H1 (cell line): ENCODE measurements at regions not wholly inside any gene's neighbourhood (a gene's known extent, or its start where the extent isn't known, plus 50 kb on each side); places are given as distances from the start of the nearest gene placed in this dataset.

ENCODE experiments used
- CTCF ChIA-PET: fragments of 300-600 bp; sonication (Branson Sonifier 250); formaldehyde crosslinking; loops from one replicate; lab custom pipeline; 2021; ENCODE audit not compliant: partially characterized antibody; lab: Charles Lee
- POLR2A ChIA-PET: fragments of 300-600 bp; sonication (Branson Sonifier 250); formaldehyde crosslinking; loops from one replicate; lab custom pipeline; 2021; ENCODE audit warnings: inconsistent platforms; ENCODE audit not compliant: partially characterized antibody; lab: Charles Lee
- DNase-seq, 2 experiments: peaks; one replicate each; pipeline versions ENCODE4 v3.0.0 to v3.0.0-alpha.2; 2010 to 2022; ENCODE audit warnings: low spot score in 2 of 2, low read depth in 1 of 2, mixed read lengths in 1 of 2
- FAIRE-seq: peaks from 2 replicates; lab custom pipeline; 2011; peaks lifted over from hg19 to GRCh38; lab: Jason Lieb, UNC
- H2AFZ ChIP-seq: 2 replicates; pipeline ENCODE4 v1.8.1; 2012; ENCODE audit warnings: low read length, inconsistent platforms
- H2AK5ac ChIP-seq: 2 replicates; pipeline ENCODE4 v1.6.1; 2013; ENCODE audit warnings: low read depth, low read length
- H2BK120ac ChIP-seq: replicated peaks from 2 replicates; pipeline ENCODE3; 2013; ENCODE audit warnings: low read depth, low read length, inconsistent platforms
- H2BK12ac ChIP-seq: 2 replicates; pipeline ENCODE4 v1.6.1; 2013; ENCODE audit warnings: low read depth, low read length
- H2BK15ac ChIP-seq: 2 replicates; pipeline ENCODE4 v1.6.1; 2013; ENCODE audit warnings: low read length
- H2BK20ac ChIP-seq: 2 replicates; pipeline ENCODE4 v1.6.1; 2013; ENCODE audit warnings: low read length
- H2BK5ac ChIP-seq: 2 replicates; pipeline ENCODE4 v1.6.1; 2013; ENCODE audit warnings: low read depth, low read length
- H3K14ac ChIP-seq: 2 replicates; pipeline ENCODE4 v1.6.1; 2013; ENCODE audit warnings: inconsistent platforms; ENCODE audit not compliant: insufficient read length
- H3K18ac ChIP-seq: 2 replicates; pipeline ENCODE4 v1.6.1; 2013; ENCODE audit warnings: low read length; ENCODE audit errors: extremely low read depth
- H3K23ac ChIP-seq: 2 replicates; pipeline ENCODE4 v1.6.1; 2013; ENCODE audit warnings: inconsistent platforms; ENCODE audit not compliant: insufficient read length
- H3K23me2 ChIP-seq: 2 replicates; pipeline ENCODE4 v1.6.1; 2013; ENCODE audit warnings: low read depth, low read length
- H3K27ac ChIP-seq: 2 replicates; pipeline ENCODE4 v1.6.1; 2011; ENCODE audit warnings: low read depth, low read length, inconsistent platforms
- H3K27me3 ChIP-seq, 4 experiments: replicated peaks in 1 of 4; 1 replicate in 1 of 4; 2 replicates in 3 of 4; pipeline versions ENCODE4 v1.6.1 to v1.8.1; 2011 to 2013; ENCODE audit warnings: low read length in 3 of 4, mild to moderate bottlenecking in 3 of 4, inconsistent platforms in 2 of 4, mixed read lengths in 2 of 4, moderate library complexity in 1 of 4; ENCODE audit not compliant: control insufficient read depth in 3 of 4, insufficient read depth in 3 of 4; ENCODE audit errors: extremely low read depth in 1 of 4
- H3K36me3 ChIP-seq, 4 experiments: 2 replicates each; pipeline versions ENCODE4 v1.6.1 to v1.8.1; 2011 to 2013; ENCODE audit warnings: mild to moderate bottlenecking in 4 of 4, low read length in 3 of 4, moderate library complexity in 2 of 4, control low read depth in 1 of 4, inconsistent platforms in 1 of 4; ENCODE audit not compliant: insufficient read depth in 4 of 4, control insufficient read depth in 2 of 4
- H3K4ac ChIP-seq: replicated peaks from 2 replicates; pipeline ENCODE3; 2013; ENCODE audit warnings: low read length, low read depth, mixed read lengths, inconsistent platforms; ENCODE audit not compliant: insufficient read length
- H3K4me1 ChIP-seq, 4 experiments: replicated peaks in 1 of 4; 1 replicate in 1 of 4; 2 replicates in 3 of 4; pipeline versions ENCODE4 v1.6.1 to v1.8.1; 2011 to 2013; ENCODE audit warnings: low read length in 3 of 4, inconsistent platforms in 2 of 4, mixed read lengths in 1 of 4; ENCODE audit not compliant: insufficient read depth in 4 of 4, control insufficient read depth in 3 of 4
- H3K4me2 ChIP-seq, 2 experiments: 2 replicates each; pipeline versions ENCODE4 v1.6.1 to v1.8.1; 2011 to 2013; ENCODE audit warnings: low read depth in 2 of 2, low read length in 2 of 2, control low read depth in 1 of 2, inconsistent platforms in 1 of 2, mild to moderate bottlenecking in 1 of 2; ENCODE audit not compliant: insufficient read depth in 1 of 2
- H3K4me3 ChIP-seq, 4 experiments: fragments of 200-600, 300-600 bp in 1 of 4; sonication (generic), shearing (Covaris generic), sonication (Bioruptor Twin) in 1 of 4; 2 replicates each; pipeline versions ENCODE4 v1.5.1 to v1.8.1; 2011 to 2016; ENCODE audit warnings: low read length in 4 of 4, low read depth in 3 of 4, control low read depth in 2 of 4, inconsistent platforms in 2 of 4, mild to moderate bottlenecking in 2 of 4, mixed read lengths in 1 of 4, moderate library complexity in 1 of 4; ENCODE audit not compliant: insufficient read depth in 2 of 4; ENCODE audit errors: extremely low read depth in 1 of 4
- H3K56ac ChIP-seq: replicated peaks from 2 replicates; pipeline ENCODE3; 2013; ENCODE audit warnings: low read depth, mild to moderate bottlenecking, mixed read lengths, low read length, inconsistent platforms; ENCODE audit not compliant: insufficient read length
- H3K79me1 ChIP-seq: 2 replicates; pipeline ENCODE4 v1.6.1; 2013; ENCODE audit warnings: low read depth, low read length, control low read depth
- H3K79me2 ChIP-seq, 2 experiments: 2 replicates each; pipeline versions ENCODE4 v1.6.1 to v1.8.1; 2012 to 2013; ENCODE audit warnings: low read length in 2 of 2, mild to moderate bottlenecking in 2 of 2, inconsistent platforms in 1 of 2; ENCODE audit not compliant: insufficient read depth in 2 of 2, control insufficient read depth in 1 of 2
- H3K9ac ChIP-seq, 4 experiments: replicated peaks in 1 of 4; 1 replicate in 1 of 4; 2 replicates in 3 of 4; pipeline versions ENCODE4 v1.6.1 to v1.8.1; 2011 to 2013; ENCODE audit warnings: low read depth in 3 of 4, low read length in 3 of 4, control low read depth in 2 of 4, mild to moderate bottlenecking in 2 of 4, moderate library complexity in 2 of 4, inconsistent platforms in 1 of 4; ENCODE audit errors: extremely low read depth in 1 of 4
- H3K9me3 ChIP-seq, 2 experiments: 2 replicates each; pipeline versions ENCODE4 v1.6.1 to v1.8.1; 2012 to 2013; ENCODE audit warnings: mild to moderate bottlenecking in 2 of 2, moderate library complexity in 2 of 2, control low read depth in 1 of 2, inconsistent platforms in 1 of 2, low read depth in 1 of 2, low read length in 1 of 2, mixed read lengths in 1 of 2; ENCODE audit not compliant: insufficient read depth in 2 of 2
- H4K20me1 ChIP-seq, 2 experiments: replicated peaks in 1 of 2; 2 replicates each; pipeline versions ENCODE3 to v1.8.1; 2011 to 2013; ENCODE audit warnings: inconsistent platforms in 2 of 2, low read length in 2 of 2, mild to moderate bottlenecking in 1 of 2; ENCODE audit not compliant: insufficient read depth in 2 of 2, control insufficient read depth in 1 of 2
- H4K5ac ChIP-seq: 2 replicates; pipeline ENCODE4 v1.6.1; 2013; ENCODE audit warnings: low read length, low read depth, mixed read lengths, inconsistent platforms; ENCODE audit not compliant: insufficient read length
- H4K8ac ChIP-seq: 2 replicates; pipeline ENCODE4 v1.8.0; 2013; ENCODE audit warnings: mild to moderate bottlenecking, moderate library complexity, low read length, inconsistent platforms; ENCODE audit not compliant: insufficient read depth; ENCODE audit errors: extremely low read depth
- H4K91ac ChIP-seq: replicated peaks from 2 replicates; pipeline ENCODE3; 2013; ENCODE audit warnings: low read length, mixed read lengths, inconsistent platforms; ENCODE audit not compliant: insufficient read length
- ASH2L ChIP-seq: fragments of 200-600, 300-600 bp; sonication (generic); IDR thresholded peaks from one replicate; pipeline ENCODE4 v1.7.1; 2017; ENCODE audit warnings: low read length
- CBX5 ChIP-seq: fragments of 300-800, 300-1000 bp; sonication (generic); IDR thresholded peaks from 2 replicates; pipeline ENCODE4 v1.7.1; 2016; ENCODE audit warnings: antibody characterized with exemption, low read length, low read depth
- CTBP2 ChIP-seq: IDR thresholded peaks from 2 replicates; pipeline ENCODE4 v1.7.0; 2011; ENCODE audit warnings: borderline replicate concordance, mild to moderate bottlenecking, moderate library complexity, mixed read lengths, low read length; ENCODE audit not compliant: insufficient read depth, insufficient read length
- MAX ChIP-seq: IDR thresholded peaks from 2 replicates; pipeline ENCODE4 v1.6.1; 2012; ENCODE audit warnings: inconsistent platforms
- RAD21 ChIP-seq, 2 experiments: IDR thresholded peaks in 1 of 2; conservative IDR thresholded peaks in 1 of 2; 2 replicates each; pipeline ENCODE4 v1.6.1; 2011; ENCODE audit warnings: low read depth in 2 of 2, low read length in 2 of 2, improper control_type of control experiment in 1 of 2, inconsistent platforms in 1 of 2, mild to moderate bottlenecking in 1 of 2, moderate library complexity in 1 of 2
- USF2 ChIP-seq: IDR thresholded peaks from 2 replicates; pipeline ENCODE4 v1.6.1; 2011; ENCODE audit warnings: low read length, improper control_type of control experiment
- WGBS, 2 experiments: shearing (Covaris generic) in 1 of 2; methylation state at CpG; one replicate each; pipeline versions ENCODE4 v1.1.6 to v1.1.7; 2013 to 2015; ENCODE audit warnings: low lambda C conversion rate in 2 of 2, mixed read lengths in 2 of 2, inconsistent platforms in 1 of 2, low coverage in 1 of 2, missing lambda C conversion rate in 1 of 2; ENCODE audit not compliant: insufficient replicate concordance in 2 of 2, insufficient coverage in 1 of 2, insufficient read length in 1 of 2; ENCODE audit errors: extremely low coverage in 1 of 2, missing lambda C conversion rate in 1 of 2; 5-methylcytosine and 5-hydroxymethylcytosine counted together
- TF ChIP-seq, protein P1 (sequence below), 3 experiments: IDR thresholded peaks; 1 replicate in 2 of 3; 2 replicates in 1 of 3; pipeline versions ENCODE4 v1.5.1 to v1.6.1; 2011; ENCODE audit warnings: low read length in 3 of 3, mild to moderate bottlenecking in 3 of 3, inconsistent platforms in 2 of 3, low read depth in 1 of 3, moderate library complexity in 1 of 3; ENCODE audit not compliant: insufficient read depth in 1 of 3; ENCODE audit errors: control extremely low read depth in 1 of 3

DNA sequence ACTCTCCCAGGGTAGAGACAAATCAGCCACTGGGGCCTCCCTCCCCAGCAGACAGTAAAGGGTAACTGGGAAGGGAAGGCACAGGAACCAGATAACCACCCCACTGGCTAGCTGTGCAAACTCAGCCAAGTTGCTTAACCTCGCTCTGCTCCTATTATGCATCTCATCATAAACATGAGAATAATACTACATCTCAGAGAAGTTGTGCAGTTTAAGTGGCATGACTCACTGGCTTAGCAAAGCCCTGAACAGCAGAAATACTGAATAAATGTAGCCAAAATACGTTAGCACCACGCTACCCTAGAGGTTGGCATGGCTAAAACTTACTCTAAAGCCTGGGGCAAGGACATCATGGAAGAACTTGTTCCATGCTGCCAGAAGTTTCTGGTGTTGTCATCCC, 128.1 kb upstream of the ANK3 start:
- WGBS, 2 experiments: 96% methylated on average over 3 of the region's 3 CpGs; no CpG with 5 or more reads in 1 of the 2 experiments
- FAIRE-seq: no peak
- TF ChIP-seq MAX (no peak), CTBP2 (no peak), RAD21 (IDR thresholded peaks at IDR 0.05 in 1 of 2, conservative IDR thresholded peaks at IDR 0.05 in 1 of 2; ENCODE audit: low read depth in 2 of 2, low read length in 2 of 2) (no peak), USF2 (no peak), CBX5 (no peak), ASH2L (no peak)
- TF ChIP-seq, protein P1, sequence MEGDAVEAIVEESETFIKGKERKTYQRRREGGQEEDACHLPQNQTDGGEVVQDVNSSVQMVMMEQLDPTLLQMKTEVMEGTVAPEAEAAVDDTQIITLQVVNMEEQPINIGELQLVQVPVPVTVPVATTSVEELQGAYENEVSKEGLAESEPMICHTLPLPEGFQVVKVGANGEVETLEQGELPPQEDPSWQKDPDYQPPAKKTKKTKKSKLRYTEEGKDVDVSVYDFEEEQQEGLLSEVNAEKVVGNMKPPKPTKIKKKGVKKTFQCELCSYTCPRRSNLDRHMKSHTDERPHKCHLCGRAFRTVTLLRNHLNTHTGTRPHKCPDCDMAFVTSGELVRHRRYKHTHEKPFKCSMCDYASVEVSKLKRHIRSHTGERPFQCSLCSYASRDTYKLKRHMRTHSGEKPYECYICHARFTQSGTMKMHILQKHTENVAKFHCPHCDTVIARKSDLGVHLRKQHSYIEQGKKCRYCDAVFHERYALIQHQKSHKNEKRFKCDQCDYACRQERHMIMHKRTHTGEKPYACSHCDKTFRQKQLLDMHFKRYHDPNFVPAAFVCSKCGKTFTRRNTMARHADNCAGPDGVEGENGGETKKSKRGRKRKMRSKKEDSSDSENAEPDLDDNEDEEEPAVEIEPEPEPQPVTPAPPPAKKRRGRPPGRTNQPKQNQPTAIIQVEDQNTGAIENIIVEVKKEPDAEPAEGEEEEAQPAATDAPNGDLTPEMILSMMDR (IDR thresholded peaks at IDR 0.05; ENCODE audit: control extremely low read depth in 1 of 3, insufficient read depth in 1 of 3, low read depth in 1 of 3, low read length in 3 of 3): no peak

More for the DNA sequence above, 128.1 kb upstream of the ANK3 start:
- Histone ChIP-seq H2AFZ (no peak overlapping the region), H3K27me3 (no peaks in the 10 kb centered on the region), H3K4me1 (peaks cover 0 to 11% (median 0%) of the 10 kb centered on the region in 4 experiments; a peak in 2 of 7 replicates), H4K20me1 (no peaks in the 10 kb centered on the region), H3K79me2 (no peaks in the 10 kb centered on the region), H3K9ac (no peak overlapping the region), H3K36me3 (no peaks in the 10 kb centered on the region), H4K5ac (no peak overlapping the region), H2BK5ac (no peak overlapping the region), H2BK20ac (no peak overlapping the region), H4K8ac (no peak overlapping the region), H3K14ac (no peak overlapping the region), H3K9me3 (no peaks in the 10 kb centered on the region), H3K4me3 (no peak overlapping the region), H3K23ac (no peak overlapping the region), H4K91ac (no peak overlapping the region), H3K18ac (no peak overlapping the region), H2AK5ac (no peak overlapping the region), H2BK120ac (no peak overlapping the region), H2BK12ac (no peak overlapping the region), H3K27ac (no peak overlapping the region), H3K56ac (no peak overlapping the region), H3K4me2 (no peak overlapping the region), H3K23me2 (no peaks in the 10 kb centered on the region; the same call in 1 of the 2 replicates), H3K79me1 (no peaks in the 10 kb centered on the region), H3K4ac (no peak overlapping the region), H2BK15ac (no peak overlapping the region)
- CTCF ChIA-PET: interaction anchor here (0.7 to 1.9 kb wide), 2 partner anchors 10 to 14 kb away, joined by 3 to 4 read pairs; no protein-coding TSS in a partner anchor
- DNase-seq: no peak
- POLR2A ChIA-PET: interaction anchor here (1.0 kb wide), 1 partner anchor 8 kb away, joined by 3 read pairs; no protein-coding TSS in a partner anchor
